GM21360 (cell line): ENCODE measurements at regions not wholly inside any gene's neighbourhood (a gene's known extent, or its start where the extent isn't known, plus 50 kb on each side); places are given as distances from the start of the nearest gene placed in this dataset.

ENCODE experiments used
- ATAC-seq: cut with Tn5 transposase; IDR thresholded peaks from one replicate; pipeline ENCODE4 v1.9.1; 2021; ENCODE audit warnings: mild to moderate bottlenecking, moderate library complexity; ENCODE audit not compliant: unreplicated experiment

DNA sequence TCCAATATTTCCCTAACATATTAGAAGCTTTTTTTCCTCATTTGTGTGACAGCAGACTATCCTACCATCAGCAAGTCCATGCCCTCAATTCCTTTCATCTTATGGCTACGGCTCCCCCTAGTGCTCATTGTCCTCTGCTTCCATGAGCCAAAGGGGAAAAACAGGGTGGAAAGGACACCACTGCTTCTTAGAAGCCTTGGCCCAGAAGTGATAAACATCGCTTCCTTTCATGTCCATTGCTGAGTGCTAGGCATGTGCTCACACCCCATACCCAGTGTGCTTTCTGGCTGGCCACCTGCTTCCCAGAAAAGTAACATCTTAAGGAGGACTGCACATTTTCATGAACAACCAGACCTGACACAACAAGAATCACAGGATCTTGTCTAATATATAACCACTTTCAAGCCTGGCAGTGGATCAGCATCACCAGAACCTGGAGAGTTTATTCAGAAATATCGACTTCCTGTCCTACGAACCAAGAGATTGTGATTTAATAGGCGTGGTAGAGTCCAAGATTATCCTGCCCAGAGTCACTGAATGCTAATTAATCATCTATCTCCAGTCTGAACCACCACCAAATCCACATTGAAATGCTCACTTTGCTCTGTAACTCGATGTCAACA, 650.5 kb upstream of the SORCS1 start:
- ATAC-seq = peak; percentile 81

DNA sequence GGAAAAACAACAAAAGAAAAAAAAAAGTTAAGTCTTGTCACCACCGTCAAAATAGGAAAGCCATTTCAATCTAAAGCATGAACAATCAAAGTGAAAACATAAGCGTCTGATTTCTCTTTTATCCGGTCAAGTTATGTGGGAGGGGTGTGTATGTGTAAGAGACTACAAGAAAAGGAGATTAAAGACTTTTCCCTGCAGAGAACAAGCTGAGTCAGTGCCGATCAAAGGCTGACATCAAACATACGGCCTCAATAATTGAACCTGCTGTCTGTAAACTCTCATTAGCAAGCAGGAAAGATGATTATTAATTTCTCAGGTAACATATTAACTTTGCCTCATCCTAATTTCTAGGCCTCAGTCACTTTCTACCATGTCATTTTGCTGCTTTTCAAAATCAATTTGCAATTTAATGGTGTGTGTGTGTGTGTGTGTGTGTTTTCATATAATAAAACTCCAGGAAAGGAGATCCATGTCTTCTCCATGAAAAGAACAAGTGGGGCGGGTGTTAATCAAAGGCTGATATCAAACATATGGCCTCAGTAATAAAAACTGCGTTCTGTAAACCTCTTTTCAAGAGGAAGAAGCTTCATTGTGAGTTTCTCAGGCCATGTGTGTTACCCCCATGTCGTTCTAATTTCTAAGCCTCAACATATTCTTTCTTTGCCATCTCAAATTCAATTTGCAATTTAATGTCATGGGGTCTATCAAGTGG, 649.1 kb upstream of the SORCS1 start:
- ATAC-seq = no peak

DNA sequence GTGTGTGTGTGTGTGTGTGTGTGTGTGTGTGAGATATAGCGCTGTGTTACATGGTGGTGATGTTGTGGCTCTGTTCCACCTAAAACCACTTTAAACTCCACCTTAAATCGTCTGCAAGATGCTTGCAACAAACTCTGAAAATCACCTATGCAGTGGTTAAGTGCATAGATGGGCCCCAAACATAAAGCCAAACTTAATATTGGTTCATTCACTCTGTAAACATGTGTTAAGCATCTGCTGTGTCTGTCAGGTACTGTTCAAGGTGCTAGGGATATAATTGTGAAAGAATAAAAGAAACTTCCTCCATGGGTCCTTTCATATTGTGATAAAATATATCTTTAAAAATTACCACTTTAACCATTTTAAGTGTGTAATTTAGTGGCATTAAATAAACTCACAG, 645.4 kb upstream of the SORCS1 start:
- no peak for ATAC-seq

DNA sequence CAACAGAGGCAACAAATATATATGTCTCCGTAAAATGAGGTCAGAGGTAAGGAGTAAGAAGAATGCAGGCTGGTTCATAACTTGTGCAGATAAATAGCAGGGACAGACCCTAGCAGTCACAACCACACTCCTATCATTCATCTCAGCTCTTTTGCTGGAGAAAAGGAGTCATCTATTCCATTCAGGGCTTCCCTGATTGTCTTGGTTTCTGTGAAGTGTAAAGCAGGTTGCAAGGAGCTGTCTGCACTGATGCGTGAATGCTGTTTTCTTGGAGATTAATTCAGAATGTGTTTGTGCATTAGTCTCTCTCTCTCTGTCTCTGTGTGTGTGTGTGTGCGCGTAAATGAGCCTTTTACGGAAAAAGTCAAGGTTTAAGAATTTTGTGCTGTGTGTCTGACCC, 643.3 kb upstream of the SORCS1 start:
- no peak for ATAC-seq

DNA sequence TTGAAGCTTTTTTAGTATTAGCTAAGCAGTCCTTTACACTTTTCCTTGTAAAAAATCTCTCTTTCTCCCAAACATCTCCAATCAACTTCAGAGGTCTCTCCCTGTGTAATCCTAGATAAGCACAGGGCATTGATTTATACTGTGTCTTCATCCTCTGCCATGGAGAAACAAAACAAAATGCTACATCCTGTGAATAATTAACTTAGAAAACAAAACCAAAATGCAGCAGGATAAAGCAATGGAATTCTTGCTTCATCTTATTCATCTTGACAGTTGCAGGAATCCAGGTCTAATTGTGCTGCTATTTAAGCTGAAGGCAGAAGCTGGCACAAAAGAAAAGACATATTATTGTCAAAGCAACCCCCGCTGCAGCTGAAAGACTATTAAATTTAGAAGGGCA, 641.5 kb upstream of the SORCS1 start:
- no peak for ATAC-seq

DNA sequence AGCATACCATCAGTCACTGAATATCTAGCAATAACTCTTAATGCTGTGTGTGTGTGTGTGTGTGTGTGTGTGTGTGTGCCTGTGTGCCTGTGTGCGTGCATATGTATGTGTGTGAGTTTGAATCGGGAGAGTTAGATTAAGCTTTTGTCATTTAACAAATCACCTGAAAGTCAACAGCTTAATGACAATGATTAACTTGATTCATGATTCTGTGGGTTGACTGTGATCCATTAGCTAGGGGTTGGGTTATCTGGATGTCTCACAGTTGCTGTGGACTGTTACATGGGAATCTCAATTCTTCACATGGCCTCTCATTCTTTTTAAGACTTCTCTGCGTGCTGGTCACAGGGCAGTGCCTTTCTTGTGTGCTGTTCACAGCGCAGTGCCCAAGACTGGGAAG, 639.0 kb upstream of the SORCS1 start:
- no peak for ATAC-seq

DNA sequence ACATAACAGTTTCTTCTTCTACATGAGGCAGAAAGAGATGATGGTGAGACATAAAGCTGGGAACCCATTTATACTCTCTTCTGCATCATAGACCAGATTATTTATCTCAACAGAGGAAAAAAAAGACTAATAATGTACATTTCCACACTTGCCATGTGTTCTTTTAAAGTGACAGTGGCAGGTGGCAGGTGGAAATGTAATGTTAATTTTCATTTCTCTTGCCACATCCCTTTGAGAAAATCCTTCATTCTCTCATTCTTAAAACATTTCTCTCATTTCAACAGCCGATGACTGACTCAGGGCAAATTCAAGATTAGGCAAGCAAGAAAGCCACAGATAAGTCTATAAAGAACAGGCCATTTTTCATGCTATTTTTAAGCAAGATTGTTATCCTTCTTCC, 635.6 kb upstream of the SORCS1 start:
- no peak for ATAC-seq

DNA sequence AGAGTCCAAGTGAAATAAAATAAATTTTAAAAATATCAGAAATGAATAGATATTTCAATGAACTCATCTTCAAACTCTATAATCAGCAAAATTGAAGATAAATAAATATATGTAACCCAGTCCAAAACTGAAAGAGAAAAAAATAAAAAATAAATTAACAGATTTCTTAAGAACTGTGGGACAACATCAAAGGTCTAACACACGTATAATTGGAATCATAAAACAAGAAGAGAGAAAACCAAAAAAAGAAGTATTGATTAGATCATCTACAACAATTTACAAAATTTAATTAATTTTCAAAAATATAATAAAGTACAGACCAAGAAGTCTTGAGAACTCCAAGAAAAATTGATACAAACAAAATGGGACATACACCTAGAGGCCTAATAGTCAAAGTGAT, 625.8 kb upstream of the SORCS1 start:
- no peak for ATAC-seq

DNA sequence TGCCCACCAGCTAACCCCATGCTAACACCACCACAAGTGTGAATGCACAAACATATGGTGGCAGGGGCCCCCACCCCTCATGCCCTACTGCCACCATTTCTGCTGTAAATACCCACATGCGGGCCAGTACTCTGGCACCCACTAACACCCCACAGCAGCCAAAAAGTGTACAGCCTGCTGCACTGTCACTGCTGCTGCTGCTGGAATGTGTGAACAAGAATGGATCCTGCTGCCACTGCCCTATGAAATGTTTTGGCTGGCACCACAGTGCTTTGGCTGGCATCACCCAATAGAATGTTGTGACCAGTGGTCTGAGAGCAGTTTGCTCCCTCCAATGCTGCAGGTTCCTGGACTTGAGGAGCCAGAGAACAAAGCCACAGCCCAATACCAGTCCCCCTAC, 606.6 kb upstream of the SORCS1 start:
- ATAC-seq = no peak

DNA sequence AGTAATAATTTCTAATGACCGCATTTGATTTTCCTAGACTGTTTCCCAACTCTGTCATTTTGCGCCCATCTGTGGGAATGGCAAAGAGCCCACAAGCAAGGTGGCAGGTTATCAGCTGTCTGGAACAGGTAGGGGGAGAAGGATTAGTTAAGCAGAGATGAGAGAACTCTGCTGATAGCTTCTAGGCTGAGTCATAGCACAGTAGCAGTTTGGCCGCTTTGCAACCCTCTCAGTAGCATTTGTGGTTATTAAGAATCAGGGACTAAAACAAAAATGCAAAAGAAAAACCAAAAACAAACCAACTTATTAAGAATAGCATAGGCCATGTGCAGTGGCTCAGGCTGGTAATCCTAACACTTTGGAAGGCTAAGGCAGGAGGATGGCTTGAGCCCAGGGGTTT, 602.7 kb upstream of the SORCS1 start:
- ATAC-seq = no peak

DNA sequence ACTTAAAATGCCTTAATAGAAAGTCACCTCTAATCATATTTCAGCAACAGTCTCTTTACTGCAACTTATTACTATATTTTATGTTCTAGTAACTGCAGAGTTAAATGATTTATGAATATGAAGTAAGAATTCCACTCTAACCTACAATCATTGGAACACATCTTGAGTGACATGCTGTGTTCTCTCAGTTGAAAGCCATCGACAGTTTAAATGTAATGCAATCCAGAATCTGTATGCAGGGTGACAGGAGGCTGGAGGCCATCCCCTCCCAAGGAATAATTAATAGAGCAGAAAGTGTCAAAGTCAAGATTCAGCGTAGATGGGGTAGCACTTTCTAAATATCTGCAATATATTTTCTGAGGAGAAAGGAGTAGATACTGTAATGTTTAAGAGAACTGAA, 590.3 kb upstream of the SORCS1 start:
- no peak for ATAC-seq

DNA sequence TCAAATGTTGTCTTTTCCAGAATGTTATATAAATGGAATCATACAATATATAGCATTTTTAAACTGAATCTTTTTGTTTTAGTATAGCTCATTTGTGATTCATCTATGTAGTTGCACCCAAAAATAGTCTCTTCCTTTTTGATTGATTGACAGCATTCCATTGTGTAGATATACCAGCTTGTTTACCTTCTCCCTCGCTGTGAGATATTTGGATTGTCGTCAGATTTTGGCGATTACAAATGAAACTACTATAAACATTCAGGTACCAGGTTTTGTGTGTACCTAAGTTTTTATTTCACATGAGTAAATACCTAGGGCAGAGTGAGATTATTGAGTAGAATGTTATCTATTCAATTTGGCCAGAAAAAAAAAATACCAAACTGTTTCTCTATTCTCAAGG, 584.7 kb upstream of the SORCS1 start:
- no peak for ATAC-seq

DNA sequence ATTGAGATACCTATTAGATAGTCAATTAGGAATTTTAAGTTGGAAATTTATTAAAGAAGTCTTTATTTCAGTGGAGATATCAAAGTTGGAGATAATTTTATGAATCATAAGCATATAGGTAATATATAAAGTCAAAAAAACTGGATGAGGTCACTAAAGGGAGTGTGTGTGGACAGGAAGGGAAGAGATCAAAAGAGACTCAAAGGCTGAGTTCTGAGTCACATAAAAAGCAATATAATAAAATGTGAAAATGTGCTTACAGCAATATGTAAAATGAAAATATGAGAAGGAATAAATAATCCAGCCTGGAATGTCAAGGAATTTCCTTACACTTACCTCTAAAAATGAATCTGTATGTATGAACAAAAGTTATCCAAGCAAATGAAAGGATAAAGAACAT, 583.3 kb upstream of the SORCS1 start:
- no peak for ATAC-seq

DNA sequence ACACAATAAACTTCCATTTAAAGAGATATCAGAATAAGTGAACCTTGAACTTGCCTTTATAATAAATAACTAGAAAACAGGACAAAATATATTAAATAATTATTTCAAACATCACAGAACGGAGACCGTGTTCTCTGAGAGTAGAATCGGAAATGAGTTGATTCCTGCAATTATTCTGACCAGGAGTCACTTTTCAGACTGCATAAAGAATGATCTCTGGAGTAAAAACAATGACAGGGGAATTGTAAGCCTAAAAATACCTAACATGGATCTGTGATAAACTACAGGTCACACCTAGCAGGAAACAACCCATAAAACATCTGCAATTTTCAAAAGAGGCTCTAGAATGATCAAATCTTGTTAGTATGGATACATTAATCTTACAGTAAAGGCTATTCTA, 577.5 kb upstream of the SORCS1 start:
- ATAC-seq = no peak

DNA sequence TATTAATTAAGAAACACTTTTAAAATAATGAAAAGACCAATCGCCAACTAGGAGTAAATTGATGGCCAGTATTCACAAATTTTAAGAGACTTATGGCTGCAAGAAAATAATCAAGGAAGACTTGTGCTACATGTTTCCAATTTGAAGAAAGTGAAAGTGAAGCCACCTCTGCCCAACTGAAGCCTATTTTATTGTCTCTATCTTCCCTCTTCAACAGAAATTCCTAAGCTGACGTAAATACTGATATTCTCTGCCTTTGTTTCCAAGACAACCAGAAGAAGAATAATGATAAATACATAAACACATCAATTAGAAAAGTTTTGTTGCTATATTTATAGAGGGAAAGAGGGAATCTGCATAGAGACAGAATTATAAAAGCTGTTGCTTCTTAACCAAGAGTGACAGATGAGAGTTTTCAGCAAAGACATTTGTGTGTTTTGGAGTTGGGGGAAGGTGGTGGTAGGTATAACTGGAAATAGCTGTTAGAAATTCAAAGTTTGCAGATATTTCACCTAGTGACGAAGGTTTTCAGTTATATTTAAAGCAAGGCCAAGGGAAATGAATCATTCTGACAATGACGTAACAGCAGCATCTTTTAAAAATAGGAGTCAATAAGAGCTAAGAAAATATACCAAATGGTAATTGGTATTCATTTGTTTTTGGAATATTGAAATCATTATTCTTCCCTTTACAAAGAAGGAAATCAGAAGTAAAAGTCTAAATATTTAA, 576.6 kb upstream of the SORCS1 start:
- no peak for ATAC-seq

DNA sequence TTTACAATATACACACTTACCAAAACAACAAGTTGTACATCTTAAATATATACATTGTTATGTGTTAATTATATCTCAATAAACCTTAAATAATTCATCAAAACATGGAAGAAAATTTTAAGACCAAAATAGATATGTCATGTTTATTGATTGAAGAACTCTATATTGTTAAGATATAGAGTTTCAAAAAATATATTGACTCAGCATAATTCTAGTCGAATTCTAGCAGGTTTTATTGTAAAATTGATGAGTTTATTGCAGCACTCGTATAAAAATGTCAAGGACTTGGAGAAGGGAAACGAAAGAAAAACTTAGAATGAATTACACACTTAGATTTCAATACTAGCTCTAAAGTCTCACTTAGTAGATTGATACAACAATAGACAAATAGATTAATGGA, 575.4 kb upstream of the SORCS1 start:
- no peak for ATAC-seq

DNA sequence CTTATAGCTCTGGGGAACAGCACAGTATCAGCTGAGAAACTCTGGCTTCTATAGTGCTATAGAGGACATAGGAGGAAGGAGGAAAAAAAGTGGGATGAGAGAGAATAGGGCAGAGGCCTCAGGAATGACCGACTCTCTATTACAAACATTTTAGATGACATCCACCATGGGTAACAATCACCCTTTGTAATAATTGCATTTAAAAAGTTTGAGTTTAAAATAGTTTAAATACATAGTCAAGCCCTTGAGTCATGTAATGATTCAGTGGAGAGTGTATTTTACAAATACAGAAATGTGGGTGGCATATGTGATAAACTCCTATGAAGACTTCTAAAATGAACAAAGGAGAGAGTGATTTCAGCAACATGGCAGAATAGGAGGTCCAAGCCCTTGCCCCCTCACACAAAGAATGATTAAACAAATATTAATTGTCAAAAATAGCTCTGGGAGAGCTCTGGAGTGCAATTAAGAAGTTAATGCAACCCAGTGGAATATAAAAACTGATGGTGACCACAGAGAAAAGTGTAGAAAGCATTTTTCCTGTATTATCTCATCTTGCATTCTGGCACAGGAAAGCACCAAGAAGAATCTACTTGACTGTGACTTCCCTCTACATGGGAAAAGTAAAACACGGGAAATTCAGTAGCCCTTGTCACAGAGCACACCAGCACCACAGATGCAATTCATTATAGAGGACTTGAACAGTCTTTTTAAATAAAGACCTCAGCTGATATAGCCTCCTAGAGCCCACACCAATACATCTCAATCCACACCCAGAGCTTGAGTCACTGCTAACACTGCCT, 569.0 kb upstream of the SORCS1 start:
- no peak for ATAC-seq

DNA sequence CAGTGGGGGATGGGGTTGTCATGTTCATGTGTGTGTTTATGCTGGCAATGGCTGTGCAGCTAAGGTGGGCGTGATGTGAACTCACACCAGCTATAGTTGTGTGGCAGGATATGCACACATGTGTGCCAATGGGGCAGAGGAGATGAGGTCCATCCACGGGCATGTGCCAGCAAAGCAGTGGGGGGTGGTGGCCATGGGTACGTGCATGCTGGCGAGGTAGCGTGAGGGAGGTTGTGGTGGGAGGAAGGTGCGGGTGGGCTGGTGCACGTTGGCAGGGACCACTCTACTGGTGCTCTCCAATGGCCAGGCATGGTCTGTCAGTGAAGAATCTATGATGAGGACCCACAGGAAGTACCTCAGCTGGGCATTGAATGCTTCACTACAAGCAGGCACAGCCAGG, 567.5 kb upstream of the SORCS1 start:
- ATAC-seq = no peak

DNA sequence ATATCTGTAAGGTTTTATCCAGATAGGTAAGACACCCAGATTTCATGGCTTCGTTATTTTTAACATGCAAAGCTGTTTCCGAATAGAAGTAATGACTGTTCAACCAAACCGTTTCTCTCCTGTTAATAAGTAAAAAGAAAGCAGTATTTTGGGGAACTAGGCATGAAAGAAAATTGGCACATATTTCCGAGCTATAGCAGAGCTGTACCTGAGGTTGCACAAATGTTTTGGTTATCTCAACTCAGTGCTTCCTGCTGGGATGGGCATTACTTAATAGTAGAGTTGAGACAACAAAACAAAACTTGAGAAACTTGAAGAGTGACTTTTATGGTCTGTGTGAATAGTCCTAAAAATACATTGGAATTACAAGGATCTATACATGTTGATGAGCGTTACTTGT, 564.3 kb upstream of the SORCS1 start:
- no peak for ATAC-seq

DNA sequence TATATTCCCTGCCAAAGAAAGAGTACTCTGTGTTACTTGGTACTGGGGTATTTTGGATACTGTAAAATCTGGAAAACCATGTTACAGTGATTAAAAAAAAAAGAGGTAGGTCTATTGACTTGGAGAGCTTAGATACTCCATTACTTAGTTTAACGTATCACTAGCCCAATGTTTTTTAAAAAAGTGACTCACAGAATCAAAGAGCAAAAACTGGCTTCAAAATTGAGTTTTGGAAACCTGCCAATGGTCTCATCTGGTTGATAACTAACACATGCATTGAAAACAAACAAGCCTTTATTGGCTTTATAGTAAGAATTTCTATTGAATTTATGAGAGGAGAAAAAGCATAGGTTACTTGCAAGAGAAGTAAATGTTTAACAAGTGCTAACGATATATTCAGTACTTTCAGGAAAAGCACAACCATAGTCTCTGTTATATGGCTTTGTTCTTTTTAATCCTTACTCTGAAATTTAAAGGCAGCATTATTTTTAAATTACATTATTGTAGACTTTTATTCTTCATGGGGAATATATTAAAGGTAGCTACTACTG, 563.3 kb upstream of the SORCS1 start:
- ATAC-seq = no peak

DNA sequence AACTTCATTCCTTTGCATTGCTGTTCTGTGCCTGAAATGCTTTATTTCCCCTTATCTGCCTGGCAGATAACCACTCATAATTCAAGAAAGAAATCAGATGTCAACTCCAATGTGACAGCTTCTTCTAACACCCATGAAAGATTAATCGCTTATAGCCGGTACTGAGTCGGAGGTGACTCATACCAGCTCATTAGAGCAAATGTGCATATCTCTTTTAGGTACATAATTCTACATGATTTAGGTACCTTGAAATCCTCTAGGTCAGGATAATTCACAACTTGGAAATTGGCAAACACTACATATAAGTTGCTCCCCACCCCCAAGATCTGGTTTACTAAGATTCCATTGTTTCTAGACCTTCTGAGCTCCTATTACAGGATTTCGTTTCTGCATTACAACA, 554.4 kb upstream of the SORCS1 start:
- ATAC-seq = no peak
